ENCODE measurements at regions not wholly inside any gene's neighbourhood (a gene's known extent, or its start where the extent isn't known, plus 50 kb on each side); places are given as distances from the start of the nearest gene placed in this dataset.

- DNase-seq: no peak
Observed at GRCh38 chr13:75231235-75231634, 250.7 kb downstream of the TBC1D4 start.

DNA sequence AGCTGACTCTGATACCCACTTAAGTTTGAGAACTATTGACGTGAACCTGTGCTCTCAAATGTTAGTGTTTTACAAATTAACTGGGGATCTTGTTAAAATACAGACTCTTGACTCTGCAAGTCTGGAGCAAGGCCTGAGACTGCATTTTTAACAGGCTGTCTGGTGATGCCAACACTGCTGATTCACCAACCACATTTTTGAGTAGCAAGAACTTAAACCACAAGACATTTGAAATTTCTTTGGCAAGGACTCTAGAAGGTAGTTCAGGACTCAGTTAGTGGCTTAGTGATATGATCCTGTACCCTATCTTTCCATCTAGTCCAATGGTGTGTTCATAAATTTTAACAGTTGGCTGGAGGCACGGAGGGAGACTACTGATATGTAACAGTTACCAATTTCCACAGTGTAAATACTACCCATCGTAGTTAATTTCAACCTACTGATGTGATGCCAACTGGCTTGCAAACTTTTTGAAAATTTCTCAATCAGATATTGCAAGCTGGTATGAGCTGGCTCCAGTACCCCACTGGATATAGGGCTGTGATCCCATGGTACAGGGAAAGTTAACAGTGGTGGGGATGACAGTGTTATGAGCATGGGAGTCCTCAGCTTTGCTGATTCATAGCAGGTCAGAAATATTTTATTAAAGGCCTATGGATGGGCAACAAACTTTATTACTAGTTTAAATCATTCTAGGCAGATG lies 255.1 kb downstream of the TBC1D4 start:
- DNase-seq: no peak

DNA sequence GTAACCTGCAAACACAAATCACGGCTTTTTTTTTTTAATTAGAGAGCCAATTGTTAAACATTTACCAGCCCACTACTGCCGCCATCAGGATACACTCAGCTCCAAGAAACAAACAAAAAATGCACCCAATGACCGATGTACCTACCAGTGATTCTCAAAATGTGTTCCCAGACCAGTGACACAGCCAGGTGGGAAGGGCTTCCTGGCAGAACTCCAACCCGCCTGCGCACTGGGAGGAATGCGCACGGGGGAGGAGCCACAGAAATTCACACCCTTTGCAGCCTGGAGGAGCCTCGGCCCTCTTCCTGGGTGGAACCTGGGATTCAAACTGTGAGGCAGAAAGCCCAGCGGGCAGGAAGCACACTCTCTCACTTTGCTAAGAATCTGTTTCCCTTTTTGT lies 255.9 kb downstream of the TBC1D4 start:
- no peak for DNase-seq

DNA sequence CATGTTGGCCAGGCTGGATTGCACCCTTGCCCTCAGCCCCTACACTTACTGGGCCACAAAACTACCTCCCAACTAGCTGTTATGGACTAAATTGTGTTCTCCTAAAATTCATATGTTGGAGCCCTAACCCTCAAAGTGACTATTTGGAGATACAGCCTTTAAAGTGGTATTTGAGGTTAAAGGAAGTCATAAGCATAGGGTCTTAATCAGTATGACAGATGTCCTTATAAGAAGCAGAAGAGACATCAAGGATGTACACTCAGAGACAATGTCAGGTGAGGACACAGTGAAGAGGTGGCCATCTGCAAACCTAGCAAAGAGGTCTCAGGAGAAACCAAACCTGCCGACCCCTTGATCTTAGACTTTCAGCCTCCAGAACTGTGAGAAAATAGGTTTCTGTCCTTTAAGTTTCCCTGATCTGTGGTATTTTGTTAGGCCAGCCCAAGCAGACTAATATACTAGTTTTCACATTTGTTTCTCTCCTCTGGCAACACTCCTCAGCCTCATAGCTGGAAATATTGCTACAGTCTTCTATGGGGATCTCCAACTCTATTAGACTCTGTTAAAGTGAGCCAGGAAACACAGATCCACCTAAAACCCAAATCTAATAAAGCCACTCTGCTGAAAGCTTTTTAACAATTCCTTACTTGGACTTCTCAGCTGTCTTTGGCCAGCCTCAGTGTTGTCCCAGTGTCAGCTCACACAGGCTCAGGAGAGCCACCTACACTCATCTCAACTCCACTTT lies 256.5 kb downstream of the TBC1D4 start:
- no peak for DNase-seq

DNA sequence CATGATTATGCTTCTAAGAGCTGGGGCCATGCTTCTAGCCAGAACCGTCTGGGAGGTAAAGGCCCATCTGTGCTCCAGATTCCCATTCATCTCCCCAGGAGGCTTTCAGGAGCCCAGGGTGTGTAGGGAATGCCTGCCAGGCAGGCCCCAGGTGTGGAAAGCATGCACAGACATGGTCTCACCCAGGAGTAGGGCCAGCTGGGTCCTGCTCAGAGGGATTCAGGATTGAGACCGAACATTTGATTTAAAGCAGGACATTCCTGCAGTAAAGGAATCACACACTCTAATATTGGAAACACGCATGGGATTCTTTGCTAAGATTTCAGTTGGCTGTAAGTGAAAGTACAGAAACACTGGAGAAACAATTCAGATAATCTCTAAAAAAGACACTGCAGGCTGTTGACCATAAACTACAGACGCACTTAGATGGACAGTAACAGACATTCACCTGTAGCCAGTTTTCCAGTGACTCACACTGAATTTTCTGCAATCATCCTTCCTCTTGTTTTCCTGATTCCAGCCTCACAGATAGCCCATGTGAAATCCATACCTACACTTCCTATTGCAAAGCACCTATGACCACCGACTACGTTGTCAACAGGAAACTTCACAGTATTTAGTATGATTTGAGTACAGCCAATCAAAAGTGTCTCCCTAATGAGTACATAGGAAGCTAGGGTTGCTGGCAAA lies 257.8 kb downstream of the TBC1D4 start:
- no peak for DNase-seq

GRCh38 chr13:75222031-75222430 lies 259.9 kb downstream of the TBC1D4 start:
- DNase-seq: no peak

DNA sequence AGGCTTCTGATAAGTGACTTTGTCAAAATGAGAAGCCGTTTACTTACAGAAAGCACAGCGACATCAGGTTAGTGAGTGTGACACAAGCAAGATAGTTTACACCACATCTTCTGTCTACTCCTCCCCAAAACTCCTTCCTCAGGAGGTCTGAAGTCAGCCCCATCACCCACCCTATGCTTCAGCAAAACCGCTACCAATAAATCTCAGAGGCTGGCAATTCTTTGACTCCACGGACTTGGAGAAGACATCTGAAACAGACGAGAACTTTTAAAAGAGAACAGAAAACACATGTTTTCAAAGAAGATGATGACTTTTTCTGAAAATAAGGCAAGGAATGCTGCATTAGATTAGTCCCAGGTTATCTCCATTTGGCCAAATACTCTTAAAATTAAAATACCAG lies 261.1 kb downstream of the TBC1D4 start:
- no peak for DNase-seq

GRCh38 chr13:75220238-75220542 lies 261.8 kb downstream of the TBC1D4 start:
- DNase-seq: no peak

DNA sequence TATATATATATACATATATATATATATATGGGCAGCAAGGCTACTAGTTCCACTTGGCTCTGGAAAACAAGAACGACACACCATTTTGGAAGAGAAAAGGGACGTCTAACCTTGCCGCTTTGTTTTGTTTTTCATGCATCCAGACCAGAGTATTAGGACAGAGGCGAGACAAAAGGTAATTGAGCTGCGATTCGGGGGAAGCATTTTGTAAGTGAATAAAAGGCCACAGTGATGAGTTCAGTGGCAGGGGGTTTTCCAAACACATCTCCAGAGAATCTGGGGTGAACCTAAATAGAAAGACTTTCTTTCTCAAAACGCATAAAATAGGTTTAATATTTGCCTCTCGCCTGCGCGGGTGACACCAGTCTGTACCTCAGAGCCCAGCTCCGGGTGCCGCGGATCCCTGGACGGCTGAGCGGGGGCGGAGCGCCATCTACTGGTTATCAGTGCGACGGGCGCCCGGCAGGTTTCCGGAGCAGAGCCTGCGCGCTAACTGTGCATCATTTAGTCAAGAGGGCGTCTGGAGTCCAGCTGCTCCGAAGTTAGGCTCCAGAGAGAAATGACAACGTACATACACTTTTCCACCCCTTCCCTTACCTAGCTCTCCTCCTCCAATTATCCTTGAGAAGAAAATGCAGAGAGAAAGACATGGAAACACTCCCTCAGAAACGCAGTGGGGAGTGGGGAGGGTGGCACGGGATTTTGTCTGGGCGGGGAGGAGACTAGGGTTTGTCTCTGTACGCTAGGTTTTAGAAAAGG lies 262.3 kb downstream of the TBC1D4 start:
- DNase-seq: no peak

- DNase-seq: no peak
Observed at GRCh38 chr13:75217949-75218348, 264.0 kb downstream of the TBC1D4 start.

GRCh38 chr13:75216038-75216437 lies 265.9 kb downstream of the TBC1D4 start:
- no peak for DNase-seq

- no peak for DNase-seq
Observed at GRCh38 chr13:75214846-75215245, 267.1 kb downstream of the TBC1D4 start.

DNA sequence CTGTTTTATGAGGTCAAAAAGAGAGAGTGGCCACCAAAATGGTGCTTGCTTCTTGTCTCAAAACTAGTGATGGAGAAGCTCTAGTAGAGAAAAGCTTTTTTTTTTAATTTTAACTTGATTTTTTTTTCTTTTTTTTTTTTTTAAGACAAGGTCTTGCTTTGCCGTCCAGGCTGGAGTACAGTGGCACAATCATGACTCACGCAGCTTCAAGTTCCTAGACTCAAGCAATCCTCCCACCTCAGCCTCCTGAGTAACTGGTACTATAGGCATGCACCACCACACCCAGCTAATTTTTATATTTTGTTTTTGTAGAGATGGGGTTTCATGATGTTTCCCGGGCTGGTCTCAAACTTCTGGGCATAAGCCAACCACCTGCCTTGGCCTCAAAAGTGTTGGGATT lies 279.0 kb downstream of the TBC1D4 start:
- no peak for DNase-seq

DNA sequence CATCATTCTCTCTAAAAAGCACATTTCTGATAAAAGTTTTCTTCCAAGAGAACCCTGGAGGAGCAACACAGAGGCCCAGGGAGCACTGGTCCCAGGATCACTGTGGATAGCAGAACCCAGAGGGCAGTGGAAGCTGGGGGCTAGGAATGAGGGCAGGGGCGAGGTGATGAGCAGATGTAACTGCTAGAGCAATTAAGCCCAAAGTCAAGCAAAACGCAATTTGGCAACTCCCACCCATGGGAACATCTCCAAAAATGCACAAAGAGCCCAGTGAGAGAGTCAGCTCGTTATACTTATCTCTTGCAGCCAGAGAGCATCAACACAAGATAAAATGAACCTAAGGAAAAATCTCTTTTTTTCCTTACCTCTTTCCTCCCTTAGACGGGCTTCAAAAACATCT lies 284.2 kb downstream of the TBC1D4 start:
- DNase-seq: no peak

- no peak for DNase-seq
Observed at GRCh38 chr13:75196147-75196837, 285.7 kb downstream of the TBC1D4 start.

DNA sequence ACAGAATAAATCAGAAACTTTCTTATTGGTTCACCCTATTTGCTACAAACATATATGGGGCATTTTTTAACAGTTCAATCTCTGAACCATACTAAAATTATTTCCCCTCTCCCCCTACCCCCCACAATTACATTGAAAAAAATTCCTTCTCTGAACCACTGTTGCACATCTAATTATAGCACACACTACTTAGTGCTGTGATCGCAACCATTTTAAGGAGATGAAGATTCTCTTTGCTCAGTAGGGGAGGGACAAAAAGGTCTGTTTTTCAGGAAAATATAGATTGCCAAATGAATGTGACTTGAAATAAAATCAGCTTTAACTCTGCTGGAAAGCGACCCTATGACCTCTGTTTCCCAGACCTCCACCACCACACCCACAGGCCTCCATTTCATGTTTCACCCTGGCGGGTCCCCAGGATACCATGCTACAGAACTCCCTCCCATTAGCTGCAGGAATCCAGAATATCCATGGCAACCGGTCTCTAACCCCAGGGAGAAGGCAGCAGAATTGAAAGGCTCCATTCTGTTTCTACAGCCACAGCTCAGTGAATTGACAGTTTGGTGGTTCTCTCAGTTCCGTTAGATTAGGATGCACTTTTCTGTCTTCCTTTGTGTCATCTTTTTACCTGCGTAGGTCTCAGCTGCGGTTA lies 286.3 kb downstream of the TBC1D4 start:
- no peak for DNase-seq

DNA sequence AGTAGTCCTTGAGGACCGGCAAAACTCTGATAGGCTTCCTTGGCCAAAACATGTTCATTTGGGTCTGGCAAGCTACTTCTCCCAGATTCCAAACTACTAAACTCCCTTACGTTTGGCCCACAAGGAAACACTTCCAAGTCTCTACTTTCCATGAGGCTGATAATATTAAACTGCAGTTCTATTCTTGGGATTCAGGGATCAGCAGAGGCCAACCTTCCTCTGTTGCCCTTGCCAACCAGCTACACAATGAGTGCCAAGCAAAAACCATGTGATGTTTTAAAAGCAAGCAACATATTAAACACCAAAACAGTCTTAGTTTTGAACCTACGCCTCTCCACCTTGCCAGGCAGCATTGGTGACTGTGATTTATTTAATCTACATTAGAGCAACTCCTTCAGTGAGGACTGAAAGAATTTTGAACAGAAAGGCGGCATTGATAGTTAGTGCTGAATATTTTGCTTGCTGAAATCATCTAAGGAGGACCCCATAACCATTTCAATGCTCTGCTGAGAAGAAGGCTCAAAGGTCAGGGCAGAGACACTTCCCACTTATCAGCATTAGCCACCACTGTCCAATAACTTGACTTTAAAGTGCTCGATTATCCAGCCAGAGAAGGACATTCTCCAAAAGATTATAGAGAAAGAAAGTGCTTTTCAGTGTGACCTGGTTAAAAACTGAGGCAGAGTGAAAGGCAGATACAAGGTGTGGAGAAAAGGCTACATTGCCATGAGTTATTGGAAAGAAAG lies 287.1 kb downstream of the TBC1D4 start:
- no peak for DNase-seq

DNA sequence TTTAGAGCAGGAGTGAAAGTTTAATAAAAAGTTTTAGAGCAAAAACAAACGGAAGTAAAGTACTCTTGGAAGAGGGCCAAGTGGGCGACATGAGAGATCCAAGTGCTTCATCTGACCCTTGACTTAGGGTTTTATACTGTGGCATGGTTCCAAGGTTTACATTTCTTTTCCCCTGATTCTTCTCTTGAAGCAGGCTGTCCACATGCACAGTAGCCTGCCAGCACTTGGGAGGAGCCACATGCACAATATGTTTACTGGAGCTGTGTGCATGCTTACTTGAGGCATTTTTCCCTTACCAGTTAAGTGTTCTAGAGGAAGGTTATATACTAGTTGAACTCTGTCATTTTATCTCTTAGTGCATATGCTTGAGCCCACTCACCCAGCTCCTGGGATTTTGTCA lies 295.6 kb downstream of the TBC1D4 start:
- DNase-seq: no peak

DNA sequence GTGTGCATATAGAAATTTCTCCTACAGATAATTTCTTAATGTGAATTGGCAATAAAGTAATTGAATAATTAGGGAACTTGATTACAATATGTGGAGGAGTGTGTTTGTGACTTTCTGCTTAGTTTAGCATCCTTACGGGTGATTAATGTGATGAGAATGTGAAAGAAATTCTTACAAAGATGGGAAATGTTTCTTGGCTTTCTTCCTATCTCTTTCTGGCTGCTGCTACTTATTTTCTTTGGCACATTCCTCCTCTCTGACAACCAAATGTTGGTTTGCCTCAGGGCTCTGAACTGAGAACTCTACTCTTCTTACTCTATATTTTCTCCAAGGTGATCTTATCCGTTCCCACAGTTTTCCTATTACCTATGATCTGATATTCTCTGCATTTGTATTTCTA lies 300.1 kb downstream of the TBC1D4 start:
- no peak for DNase-seq

DNA sequence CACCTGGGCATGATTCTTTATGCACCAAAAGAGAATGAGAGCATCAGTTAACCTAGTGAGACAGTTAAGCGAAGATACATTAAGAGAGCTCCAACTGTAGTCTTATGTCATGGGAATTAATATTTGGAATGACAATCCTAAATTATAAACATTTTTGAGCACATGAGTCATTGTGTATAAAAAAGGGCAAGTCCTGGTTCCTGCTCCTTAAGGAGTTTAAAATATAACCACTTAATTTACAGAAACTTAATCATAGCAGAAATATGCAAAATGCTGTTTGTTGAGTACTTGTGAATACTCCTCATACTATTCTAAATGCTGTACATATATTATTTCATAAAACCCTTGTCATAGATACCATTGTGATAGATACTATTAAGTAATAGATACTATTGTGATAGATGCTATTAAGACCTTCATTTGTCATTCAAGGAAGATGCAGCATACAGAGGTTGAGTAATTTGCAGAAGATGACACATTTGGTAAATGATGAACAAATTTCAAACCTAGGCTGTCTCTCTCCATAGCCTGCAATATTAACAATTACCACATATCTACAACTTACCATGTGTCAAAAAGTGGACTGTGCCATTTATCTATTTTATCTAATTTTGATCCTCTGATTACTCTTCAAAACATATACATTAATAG lies 301.0 kb downstream of the TBC1D4 start:
- no peak for DNase-seq

DNA sequence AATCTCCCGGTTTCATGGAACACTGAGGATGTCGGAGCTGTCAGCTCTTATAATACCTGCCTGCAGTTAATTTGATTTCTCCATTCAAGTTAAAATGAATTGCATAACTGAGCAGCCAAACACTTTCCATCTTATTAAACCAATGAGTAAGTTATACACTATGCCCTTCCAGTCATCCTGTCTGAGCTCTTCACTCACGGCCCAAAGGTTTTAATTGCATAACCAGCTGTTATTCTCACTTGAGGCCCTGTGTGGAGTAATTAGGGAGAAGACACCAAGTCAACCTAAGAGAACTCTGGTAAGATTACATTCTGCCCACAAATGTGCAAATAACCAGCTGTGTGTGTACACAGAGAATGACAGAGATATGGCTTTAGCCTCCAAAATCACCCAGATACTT lies 303.5 kb downstream of the TBC1D4 start:
- DNase-seq: no peak

Data from NCI-H1048 (cell line).